ENCODE measurements at regions not wholly inside any gene's neighbourhood (a gene's known extent, or its start where the extent isn't known, plus 50 kb on each side); places are given as distances from the start of the nearest gene placed in this dataset.

- no peak overlapping the region for H3K4me3 ChIP-seq (ENCODE audit: low read depth, low read length)
- DNase-seq (ENCODE audit: low read depth): no peak
- TF ChIP-seq CTCF (conservative IDR thresholded peaks at IDR 0.05; ENCODE audit: low read depth, low read length): no peak
These were observed 132.6 kb upstream of the CDH10 start for GRCh38 chr5:24777392-24777791.

DNA sequence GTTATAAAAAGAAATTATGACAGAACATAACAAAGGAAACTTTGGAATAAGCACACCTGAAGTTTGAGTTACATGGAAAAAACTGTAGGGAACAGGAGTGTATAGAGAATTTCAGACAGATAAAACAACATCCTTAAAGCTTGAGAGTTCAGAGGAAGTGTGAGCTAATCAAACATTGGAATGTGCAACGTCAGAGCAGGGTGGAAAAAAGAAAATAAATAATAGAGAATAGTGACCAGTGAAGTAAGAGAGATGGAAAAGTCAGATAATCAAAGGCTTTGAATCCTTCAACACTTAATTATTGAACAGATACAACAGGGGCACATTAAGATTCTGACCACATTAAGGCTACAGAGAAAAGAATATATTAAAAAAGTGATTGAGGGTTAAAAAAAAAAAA is 128.5 kb upstream of the CDH10 start:
- H3K4me3 ChIP-seq (ENCODE audit: low read depth, low read length): no peak overlapping the region
- no peak for DNase-seq (ENCODE audit: low read depth)
- TF ChIP-seq CTCF (conservative IDR thresholded peaks at IDR 0.05; ENCODE audit: low read depth, low read length): no peak

GRCh38 chr5:24767086-24767485 is 122.3 kb upstream of the CDH10 start:
- no peak overlapping the region for H3K4me3 ChIP-seq (ENCODE audit: low read depth, low read length)
- no peak for DNase-seq (ENCODE audit: low read depth)
- no peak for TF ChIP-seq CTCF (conservative IDR thresholded peaks at IDR 0.05; ENCODE audit: low read depth, low read length)

- no peak for DNase-seq (ENCODE audit: low read depth)
- TF ChIP-seq CTCF (conservative IDR thresholded peaks at IDR 0.05; ENCODE audit: low read depth, low read length): no peak
- H3K4me3 ChIP-seq (ENCODE audit: low read depth, low read length): no peak overlapping the region
These were observed 120.4 kb upstream of the CDH10 start for GRCh38 chr5:24765219-24765618.

GRCh38 chr5:24750355-24750754 is 105.6 kb upstream of the CDH10 start:
- no peak overlapping the region for H3K4me3 ChIP-seq (ENCODE audit: low read depth, low read length)
- TF ChIP-seq CTCF (conservative IDR thresholded peaks at IDR 0.05; ENCODE audit: low read depth, low read length): no peak
- DNase-seq (ENCODE audit: low read depth): no peak

DNA sequence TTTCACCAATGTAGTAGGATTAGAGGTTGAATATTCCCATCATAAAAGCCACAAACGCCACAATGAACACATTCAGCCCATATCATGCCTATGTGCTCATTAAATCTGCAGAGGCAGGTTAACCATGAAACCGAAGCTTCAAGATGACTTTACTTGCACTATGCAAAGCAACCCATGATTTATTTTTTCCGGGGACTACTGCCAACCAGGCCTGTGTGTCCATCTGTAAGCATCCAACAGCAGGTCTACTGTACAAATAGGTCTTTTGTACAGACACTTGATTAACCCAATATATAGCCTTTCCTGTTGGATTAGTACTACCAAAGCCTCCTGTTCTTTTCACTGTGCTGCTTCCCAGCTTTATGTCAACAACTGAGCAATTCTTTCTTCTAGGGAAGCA is 104.9 kb upstream of the CDH10 start:
- peak; percentile 3 for DNase-seq (ENCODE audit: low read depth)
- no peak overlapping the region for H3K4me3 ChIP-seq (ENCODE audit: low read depth, low read length)
- no peak for TF ChIP-seq CTCF (conservative IDR thresholded peaks at IDR 0.05; ENCODE audit: low read depth, low read length)

GRCh38 chr5:24747327-24747726 is 102.5 kb upstream of the CDH10 start:
- no peak for DNase-seq (ENCODE audit: low read depth)
- no peak overlapping the region for H3K4me3 ChIP-seq (ENCODE audit: low read depth, low read length)
- TF ChIP-seq CTCF (conservative IDR thresholded peaks at IDR 0.05; ENCODE audit: low read depth, low read length): no peak
